GM23338 (cell line): ENCODE measurements at regions not wholly inside any gene's neighbourhood (a gene's known extent, or its start where the extent isn't known, plus 50 kb on each side); places are given as distances from the start of the nearest gene placed in this dataset.

Experiments used
- CTCF ChIP-seq, 2 experiments: fragments of 200-600 bp in 1 of 2; sonication (generic) in 1 of 2; conservative IDR thresholded peaks; 2 replicates each; pipeline versions ENCODE4 v1.5.1 to v1.6.1; 2016 to 2017; ENCODE audit warnings: antibody characterized with exemption in 2 of 2, low read depth in 2 of 2, mild to moderate bottlenecking in 2 of 2, moderate library complexity in 1 of 2
- JUNB ChIP-seq: IDR thresholded peaks from one replicate; pipeline ENCODE4 v1.6.1; 2016; ENCODE audit warnings: antibody characterized with exemption; ENCODE audit not compliant: unreplicated experiment
- STAT1 ChIP-seq: IDR thresholded peaks from one replicate; pipeline ENCODE4 v1.6.1; 2016; ENCODE audit warnings: antibody characterized with exemption; ENCODE audit not compliant: unreplicated experiment

- TF ChIP-seq CTCF (conservative IDR thresholded peaks at IDR 0.05; ENCODE audit: low read depth in 2 of 2) (no peak), STAT1 (no peak), JUNB (no peak)
Observed at GRCh38 chr11:130731401-130731800, 184.9 kb downstream of the SNX19 start.
